ENCODE measurements at regions not wholly inside any gene's neighbourhood (a gene's known extent, or its start where the extent isn't known, plus 50 kb on each side); places are given as distances from the start of the nearest gene placed in this dataset.

GRCh38 chr12:75611041-75611440 is 99.6 kb upstream of the KRR1 start:
- ChIA-PET CTCF (no interaction called here), POLR2A (no interaction called here)
- H3K27ac Mint-ChIP-seq: no peak overlapping the region
- peaks cover 26% of the 10 kb centered on the region for H3K27me3 Mint-ChIP-seq
- H3K9me3 Mint-ChIP-seq: peaks cover 7% of the 10 kb centered on the region
- H3K27me3 ChIP-seq (ENCODE audit: control insufficient read depth in 1 of 2, insufficient read depth in 2 of 2, low read length in 2 of 2): no peaks in the 10 kb centered on the region
- ATAC-seq (ENCODE audit: poor library complexity) (no peak), DNase-seq (no peak)
- intact Hi-C loops (cut with DNase I, micrococcal nuclease): no loop called here
- no peak for TF ChIP-seq CTCF (IDR thresholded peaks at IDR 0.05)
- no peak overlapping the region for H3K4me3 ChIP-seq (ENCODE audit: low read length)
- H3K4me1 Mint-ChIP-seq (ENCODE audit: low read depth): no peaks in the 10 kb centered on the region
- H3K9me3 ChIP-seq (ENCODE audit: control insufficient read depth in 1 of 2, insufficient read depth in 1 of 2, low read length in 2 of 2): no peaks in the 10 kb centered on the region
- H3K27ac ChIP-seq (ENCODE audit: low read depth in 1 of 2, low read length in 2 of 2): no peak overlapping the region
- H3K4me3 Mint-ChIP-seq: no peak overlapping the region
- H3K36me3 ChIP-seq (ENCODE audit: insufficient read depth, low read length): no peaks in the 10 kb centered on the region
- H3K4me1 ChIP-seq (ENCODE audit: insufficient read depth, low read length): no peaks in the 10 kb centered on the region
- no peaks in the 10 kb centered on the region for H3K36me3 Mint-ChIP-seq (ENCODE audit: low read depth)

DNA sequence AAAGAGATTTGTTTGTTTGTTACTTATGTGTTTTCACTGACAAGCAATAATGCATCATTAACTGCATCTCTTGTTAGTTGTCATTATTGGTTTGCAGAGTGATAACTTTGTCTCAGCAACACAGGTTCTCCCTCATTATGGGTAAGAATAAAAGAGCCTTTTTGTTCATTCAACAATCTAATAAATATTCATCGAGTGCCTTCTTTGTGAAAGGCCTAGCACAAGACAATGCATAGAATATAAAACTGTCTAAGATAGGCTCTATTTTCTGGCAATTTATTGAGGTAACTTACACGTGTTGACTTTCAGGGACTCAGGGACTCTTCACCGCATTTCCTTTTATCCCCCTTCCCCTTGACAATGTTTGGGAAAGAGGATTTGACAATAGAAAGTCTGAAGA is 95.5 kb upstream of the KRR1 start:
- Histone ChIP-seq H3K27ac (ENCODE audit: low read depth in 1 of 2, low read length in 2 of 2) (no peak overlapping the region), H3K36me3 (ENCODE audit: insufficient read depth, low read length) (no peaks in the 10 kb centered on the region), H3K27me3 (ENCODE audit: control insufficient read depth in 1 of 2, insufficient read depth in 2 of 2, low read length in 2 of 2) (no peaks in the 10 kb centered on the region), H3K4me3 (ENCODE audit: low read length) (no peak overlapping the region), H3K4me1 (ENCODE audit: insufficient read depth, low read length) (no peaks in the 10 kb centered on the region), H3K9me3 (ENCODE audit: control insufficient read depth in 1 of 2, insufficient read depth in 1 of 2, low read length in 2 of 2) (no peaks in the 10 kb centered on the region)
- Mint-ChIP-seq H3K9me3 (no peaks in the 10 kb centered on the region), H3K27me3 (peaks cover 28% of the 10 kb centered on the region), H3K4me3 (no peak overlapping the region), H3K27ac (no peak overlapping the region), H3K4me1 (ENCODE audit: low read depth) (no peaks in the 10 kb centered on the region), H3K36me3 (ENCODE audit: low read depth) (no peaks in the 10 kb centered on the region)
- ATAC-seq (ENCODE audit: poor library complexity) (no peak), DNase-seq (no peak)
- no peak for TF ChIP-seq CTCF (IDR thresholded peaks at IDR 0.05)
- ChIA-PET CTCF (no interaction called here), POLR2A (no interaction called here)
- intact Hi-C loops (cut with DNase I, micrococcal nuclease): no loop called here

DNA sequence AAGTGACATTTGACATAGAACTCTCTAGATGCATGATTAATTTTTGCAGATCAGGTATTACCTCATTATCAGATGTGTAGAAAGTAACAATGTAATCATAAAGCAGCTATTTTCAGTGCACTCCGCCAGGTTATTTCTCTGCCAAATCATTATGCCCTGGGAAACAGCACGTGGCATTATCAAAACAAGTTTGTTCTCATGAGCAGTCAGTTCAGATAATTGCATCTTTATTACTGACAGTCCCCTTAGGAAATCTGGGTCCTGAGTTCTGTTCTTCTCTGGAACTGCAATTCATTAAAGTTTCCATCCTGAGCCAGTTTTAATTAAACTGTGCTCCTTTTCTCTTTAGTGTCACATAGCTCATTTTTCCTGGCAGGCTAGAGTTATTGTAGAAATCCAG is 94.7 kb upstream of the KRR1 start:
- no peak for TF ChIP-seq CTCF (IDR thresholded peaks at IDR 0.05)
- Mint-ChIP-seq H3K4me1 (ENCODE audit: low read depth) (no peaks in the 10 kb centered on the region), H3K27me3 (peaks cover 23% of the 10 kb centered on the region), H3K27ac (no peak overlapping the region), H3K4me3 (no peak overlapping the region), H3K9me3 (no peaks in the 10 kb centered on the region), H3K36me3 (ENCODE audit: low read depth) (no peaks in the 10 kb centered on the region)
- H3K9me3 ChIP-seq (ENCODE audit: control insufficient read depth in 1 of 2, insufficient read depth in 1 of 2, low read length in 2 of 2): no peaks in the 10 kb centered on the region
- no peaks in the 10 kb centered on the region for H3K27me3 ChIP-seq (ENCODE audit: control insufficient read depth in 1 of 2, insufficient read depth in 2 of 2, low read length in 2 of 2)
- no peak for DNase-seq
- CTCF ChIA-PET: no interaction called here
- H3K4me3 ChIP-seq (ENCODE audit: low read length): no peak overlapping the region
- POLR2A ChIA-PET: no interaction called here
- no peaks in the 10 kb centered on the region for H3K36me3 ChIP-seq (ENCODE audit: insufficient read depth, low read length)
- ATAC-seq (ENCODE audit: poor library complexity): no peak
- intact Hi-C loops (cut with DNase I, micrococcal nuclease): no loop called here
- H3K4me1 ChIP-seq (ENCODE audit: insufficient read depth, low read length): no peaks in the 10 kb centered on the region
- no peak overlapping the region for H3K27ac ChIP-seq (ENCODE audit: low read depth in 1 of 2, low read length in 2 of 2)

Data from CD4-positive, alpha-beta T cell (primary cell).